Epithelial cell of esophagus (primary cell): ENCODE measurements at regions not wholly inside any gene's neighbourhood (a gene's known extent, or its start where the extent isn't known, plus 50 kb on each side); places are given as distances from the start of the nearest gene placed in this dataset.
"Not testable (repeated sequence)": the region's sequence is repeated elsewhere in the genome, so short reads cannot be mapped to it uniquely, and the experiment has no call there.

Experiments
- DNase-seq: peaks from one replicate; pipeline ENCODE4 v3.0.0; 2010; ENCODE audit warnings: low read depth
- H3K4me3 ChIP-seq: 2 replicates; pipeline ENCODE4 v1.5.1; 2011; ENCODE audit warnings: mild to moderate bottlenecking, low read length, control low read depth
- CTCF ChIP-seq: IDR thresholded peaks from 2 replicates; pipeline ENCODE4 v1.5.1; 2011; ENCODE audit warnings: low read depth, mild to moderate bottlenecking, low read length, control low read depth, inconsistent platforms; ENCODE audit not compliant: insufficient read depth; ENCODE audit errors: missing control alignments

- H3K4me3 ChIP-seq, result no peak overlapping the region
- TF ChIP-seq CTCF, result no peak
- DNase-seq, result no peak
Measured at GRCh38 chr3:36063992-36064391, 316.3 kb upstream of the STAC start.

- no peak for TF ChIP-seq CTCF
- no peak for DNase-seq
- no peak overlapping the region for H3K4me3 ChIP-seq
Measured at GRCh38 chr3:36065321-36065720, 315.0 kb upstream of the STAC start.

- H3K4me3 ChIP-seq, result no peak overlapping the region
- no peak for TF ChIP-seq CTCF
- peak; percentile 3 for DNase-seq
Measured at GRCh38 chr3:36075491-36075890, 304.8 kb upstream of the STAC start.

GRCh38 chr3:36077320-36077719 is 303.0 kb upstream of the STAC start:
- TF ChIP-seq CTCF, result no peak
- no peak for DNase-seq
- no peak overlapping the region for H3K4me3 ChIP-seq

- not testable (repeated sequence) for H3K4me3 ChIP-seq, DNase-seq
Measured at GRCh38 chr3:36082958-36083357, 297.3 kb upstream of the STAC start.

GRCh38 chr3:36095238-36095637 is 285.1 kb upstream of the STAC start:
- no peak for DNase-seq
- no peak for TF ChIP-seq CTCF
- H3K4me3 ChIP-seq, result no peak overlapping the region

GRCh38 chr3:36097209-36097608 is 283.1 kb upstream of the STAC start:
- TF ChIP-seq CTCF, result no peak
- no peak for DNase-seq
- no peak overlapping the region for H3K4me3 ChIP-seq

- H3K4me3 ChIP-seq, result no peak overlapping the region
- DNase-seq, result no peak
- TF ChIP-seq CTCF, result no peak
Measured at GRCh38 chr3:36114353-36114752, 266.0 kb upstream of the STAC start.
